K562 (cell line): ENCODE measurements at regions not wholly inside any gene's neighbourhood (a gene's known extent, or its start where the extent isn't known, plus 50 kb on each side); places are given as distances from the start of the nearest gene placed in this dataset.

ENCODE experiments used
- ATAC-seq: fragments of 200-7000 bp; cut with Tn5 transposase; 3 replicates; pipeline ENCODE4 v1.9.1; 2020; ENCODE audit warnings: moderate library complexity
- BruUV-seq: library from RNA; stranded (reverse); fragments of 400-500 nt; replicated peaks from 2 replicates; lab custom pipeline; 2021; lab: Mats Ljungman, UMichigan
- CTCF ChIA-PET: fragments of 300-600 bp; formaldehyde crosslinking; extraction: SDS; loops from one replicate; lab custom pipeline; 2021; ENCODE audit warnings: low intra/inter-chr PET ratio; lab: Yijun Ruan, JAX
- POLR2A ChIA-PET: fragments of 300-600, 350-650 bp; sonication (Branson Sonifier 250); formaldehyde crosslinking; extraction: SDS; loops from one replicate; lab custom pipeline; 2021; ENCODE audit warnings: antibody characterized with exemption, inconsistent platforms; lab: Yijun Ruan, JAX
- DNase-seq, 4 experiments: peaks; one replicate each; pipeline versions ENCODE4 v3.0.0 to v3.0.0-alpha.2; 2011 to 2018; ENCODE audit warnings: low spot score in 3 of 4, mixed read lengths in 3 of 4; ENCODE audit errors: extremely low read depth in 1 of 4
- FAIRE-seq: peaks from 2 replicates; lab custom pipeline; 2011; peaks lifted over from hg19 to GRCh38; lab: Jason Lieb, UNC
- H2AFZ ChIP-seq: 2 replicates; pipeline ENCODE4 v1.6.0; 2011; ENCODE audit warnings: low read depth, low read length, control low read depth, inconsistent platforms
- H3K27ac ChIP-seq: fragments of 200-600 bp; 3 replicates; pipeline ENCODE4 v1.8.0; 2011; ENCODE audit warnings: low read depth, mild to moderate bottlenecking, control low read depth, inconsistent platforms, low read length, moderate library complexity, mixed read lengths; ENCODE audit errors: extremely low read depth
- H3K27me3 ChIP-seq, 2 experiments: fragments of 300-600 bp in 1 of 2; 2 replicates in 1 of 2; 3 replicates in 1 of 2; pipeline versions ENCODE4 v1.6.0 to v1.8.0; 2011; ENCODE audit warnings: inconsistent platforms in 2 of 2, low read length in 2 of 2, mild to moderate bottlenecking in 1 of 2, mixed read lengths in 1 of 2, moderate library complexity in 1 of 2; ENCODE audit not compliant: control insufficient read depth in 2 of 2, insufficient read depth in 2 of 2
- H3K36me3 ChIP-seq: fragments of 300-600 bp; 3 replicates; pipeline ENCODE4 v1.8.0; 2011; ENCODE audit warnings: mild to moderate bottlenecking, low read length, inconsistent platforms; ENCODE audit not compliant: control insufficient read depth, insufficient read depth
- H3K4me1 ChIP-seq, 2 experiments: fragments of 200-600 bp in 1 of 2; replicated peaks in 1 of 2; 2 replicates in 1 of 2; 3 replicates in 1 of 2; pipeline versions ENCODE4 v1.5.1 to v1.8.0; 2011; ENCODE audit warnings: inconsistent platforms in 2 of 2, low read length in 2 of 2, mild to moderate bottlenecking in 1 of 2, mixed read lengths in 1 of 2, moderate library complexity in 1 of 2; ENCODE audit not compliant: control insufficient read depth in 2 of 2, insufficient read depth in 2 of 2
- H3K4me2 ChIP-seq: 2 replicates; pipeline ENCODE4 v1.6.1; 2011; ENCODE audit warnings: low read length, control low read depth, inconsistent platforms, mixed read lengths; ENCODE audit not compliant: insufficient read depth
- H3K4me3 ChIP-seq: fragments of 200-600 bp; sonication (generic), shearing (Covaris generic); 2 replicates; pipeline ENCODE4 v1.5.1; 2016; ENCODE audit warnings: control low read depth, inconsistent platforms
- H3K79me2 ChIP-seq: fragments of 200-600 bp; 3 replicates; pipeline ENCODE4 v1.8.0; 2011; ENCODE audit warnings: low read length, inconsistent platforms; ENCODE audit not compliant: control insufficient read depth, insufficient read depth
- H3K9ac ChIP-seq, 2 experiments: 2 replicates each; pipeline versions ENCODE4 v1.6.0 to v1.6.1; 2011; ENCODE audit warnings: low read depth in 2 of 2, low read length in 2 of 2, control low read depth in 1 of 2, inconsistent platforms in 1 of 2, mild to moderate bottlenecking in 1 of 2, mixed read lengths in 1 of 2; ENCODE audit not compliant: insufficient read depth in 1 of 2
- H3K9me1 ChIP-seq: one replicate; pipeline ENCODE4 v1.6.0; 2011; ENCODE audit warnings: inconsistent platforms, mild to moderate bottlenecking, low read length, moderate library complexity; ENCODE audit not compliant: control insufficient read depth, insufficient read depth
- H3K9me3 ChIP-seq: replicated peaks from 2 replicates; pipeline ENCODE4 v1.5.1; 2011; ENCODE audit warnings: low read depth, low read length, inconsistent platforms; ENCODE audit not compliant: control insufficient read depth, insufficient read depth
- H4K20me1 ChIP-seq: replicated peaks from 2 replicates; pipeline ENCODE4 v1.6.1; 2011; ENCODE audit warnings: low read length, inconsistent platforms, mixed read lengths; ENCODE audit not compliant: control insufficient read depth, insufficient read depth
- ARID2 ChIP-seq: fragments of 450-650 bp; IDR thresholded peaks from 2 replicates; pipeline ENCODE4 v1.6.1; 2017; ENCODE audit warnings: antibody characterized with exemption, mild to moderate bottlenecking
- BDP1 ChIP-seq: IDR thresholded peaks from 3 replicates; pipeline ENCODE4 v1.6.1; 2011; ENCODE audit not compliant: insufficient read length, insufficient read depth
- CTBP1 ChIP-seq: fragments of 450-650 bp; IDR thresholded peaks from 2 replicates; pipeline ENCODE4 v1.6.1; 2016; ENCODE audit warnings: borderline replicate concordance
- ETV6 ChIP-seq, 3 experiments: fragments of 150-350 bp in 1 of 3; sonication (generic) in 1 of 3; formaldehyde crosslinking in 1 of 3; IDR thresholded peaks; 2 replicates each; pipeline versions ENCODE4 v1.6.1 to v1.8.0; 2014 to 2022; ENCODE audit warnings: borderline replicate concordance in 2 of 3, low read depth in 2 of 3, antibody characterized with exemption in 1 of 3, low read length in 1 of 3, mild to moderate bottlenecking in 1 of 3, missing genetic modification reagents in 1 of 3
- GABPB2 ChIP-seq: fragments of 250-450 bp; sonication (Bioruptor Pico); conservative IDR thresholded peaks from 2 replicates; pipeline ENCODE4 v1.5.1; 2021; ENCODE audit warnings: mild to moderate bottlenecking
- GMEB1 ChIP-seq: fragments of 250-450 bp; sonication (Bioruptor Pico); IDR thresholded peaks from 2 replicates; pipeline ENCODE4 v1.4.0; 2020; ENCODE audit warnings: mild to moderate bottlenecking
- MAX ChIP-seq: sonication (generic); formaldehyde crosslinking; IDR thresholded peaks from 2 replicates; pipeline ENCODE4 v1.9.0; 2022; ENCODE audit warnings: mild to moderate bottlenecking, missing genetic modification reagents
- MCM5 ChIP-seq: fragments of 450-650 bp; IDR thresholded peaks from 2 replicates; pipeline ENCODE4 v1.6.1; 2016; ENCODE audit warnings: low read depth
- NCOA6 ChIP-seq: fragments of 450-650 bp; IDR thresholded peaks from 2 replicates; pipeline ENCODE4 v1.6.1; 2017; ENCODE audit warnings: mild to moderate bottlenecking
- NR2C2 ChIP-seq, 2 experiments: fragments of 200-800 bp in 1 of 2; sonication (Bioruptor generic) in 1 of 2; sonication (generic) in 1 of 2; formaldehyde crosslinking in 1 of 2; IDR thresholded peaks; 2 replicates each; pipeline versions ENCODE4 v1.6.1 to v1.8.0; 2016 to 2022; ENCODE audit warnings: mild to moderate bottlenecking in 1 of 2, missing compliant biosample characterization in 1 of 2, missing genetic modification characterization in 1 of 2, missing genetic modification reagents in 1 of 2
- PBX2 ChIP-seq, 2 experiments: IDR thresholded peaks in 1 of 2; conservative IDR thresholded peaks in 1 of 2; 2 replicates each; pipeline ENCODE4 v1.6.1; 2016; ENCODE audit warnings: low read depth in 2 of 2, mild to moderate bottlenecking in 1 of 2, missing compliant biosample characterization in 1 of 2, missing genetic modification characterization in 1 of 2, moderate library complexity in 1 of 2
- RBBP5 ChIP-seq: fragments of 200-600 bp; sonication (generic); IDR thresholded peaks from 2 replicates; pipeline ENCODE4 v1.6.1; 2012; ENCODE audit warnings: borderline replicate concordance, mild to moderate bottlenecking, low read length, control low read depth, inconsistent platforms; ENCODE audit not compliant: insufficient read depth, poor library complexity, severe bottlenecking
- SMC3 ChIP-seq: conservative IDR thresholded peaks from 2 replicates; pipeline ENCODE4 v1.6.1; 2011; ENCODE audit warnings: low read depth, low read length, improper control_type of control experiment; ENCODE audit not compliant: insufficient read depth
- SP1 ChIP-seq: sonication (generic); formaldehyde crosslinking; IDR thresholded peaks from 2 replicates; pipeline ENCODE4 v1.8.1; 2022; ENCODE audit warnings: mild to moderate bottlenecking, missing genetic modification reagents
- TRIM28 ChIP-seq: fragments of 450-650 bp; IDR thresholded peaks from 2 replicates; pipeline ENCODE4 v1.6.1; 2017
- ZBTB1 ChIP-seq: sonication (generic); formaldehyde crosslinking; IDR thresholded peaks from 2 replicates; pipeline ENCODE4 v1.8.1; 2023; ENCODE audit warnings: missing genetic modification reagents, low read depth, mild to moderate bottlenecking, borderline replicate concordance
- ZC3H11A ChIP-seq: IDR thresholded peaks from 2 replicates; pipeline ENCODE4 v1.6.1; 2012; ENCODE audit warnings: low read depth, low read length, improper control_type of control experiment
- ZNF133 ChIP-seq: fragments of 250-450 bp; sonication (Bioruptor Pico); IDR thresholded peaks from 2 replicates; pipeline ENCODE4 v1.4.0; 2020; ENCODE audit warnings: mild to moderate bottlenecking
- WGBS: fragments of 100-300 bp; shearing (Covaris generic); methylation state at CpG from one replicate; pipeline ENCODE4 v1.1.6; 2016; ENCODE audit warnings: low coverage, mixed read lengths; ENCODE audit not compliant: insufficient coverage; ENCODE audit errors: missing lambda C conversion rate; 5-methylcytosine and 5-hydroxymethylcytosine counted together
- in situ Hi-C: fragments of 300-500 bp; cut with MboI; formaldehyde crosslinking; loops from 4 replicates; pipeline ENCODE4 v1.15.0; 2018; ENCODE audit warnings: inconsistent platforms, mixed read lengths
- intact Hi-C: fragments of 100-400 bp; cut with micrococcal nuclease; formaldehyde crosslinking; loops from 2 replicates; pipeline ENCODE4 v1.14.2; 2022

GRCh38 chr18:78607221-78607620 is 372.4 kb upstream of the SALL3 start (continued):
- no peak for TF ChIP-seq PBX2 (CRISPR knock-in tag; IDR thresholded peaks at IDR 0.05; ENCODE audit: low read depth)
- TF ChIP-seq PBX2 (tag; conservative IDR thresholded peaks at IDR 0.05; ENCODE audit: low read depth): no peak
- no peak for TF ChIP-seq BDP1

GRCh38 chr18:78607784-78608183 is 371.8 kb upstream of the SALL3 start:
- no peaks in the 10 kb centered on the region for H3K4me1 ChIP-seq
- no TSS peak for BruUV-seq
- FAIRE-seq (no peak), DNase-seq (no peak), ATAC-seq (no peak)
- CTCF ChIA-PET: no interaction called here
- no peak overlapping the region for H2AFZ ChIP-seq
- POLR2A ChIA-PET: no interaction called here
- H3K9me3 ChIP-seq: no peaks in the 10 kb centered on the region
- H3K9me1 ChIP-seq: no peaks in the 10 kb centered on the region
- H3K27ac ChIP-seq: no peak overlapping the region
- H3K27me3 ChIP-seq: peaks cover 3 to 38% of the 10 kb centered on the region in 2 experiments; a peak in 3 of 5 replicates
- H3K79me2 ChIP-seq: no peaks in the 10 kb centered on the region
- intact Hi-C loops: no loop called here
- H3K4me2 ChIP-seq: no peak overlapping the region
- in situ Hi-C loops: no loop called here
- no peak overlapping the region for H3K9ac ChIP-seq
- WGBS: 3% methylated on average over 8 of the region's 15 CpGs
- no peaks in the 10 kb centered on the region for H4K20me1 ChIP-seq
- no peaks in the 10 kb centered on the region for H3K36me3 ChIP-seq
- H3K4me3 ChIP-seq: no peak overlapping the region
- TF ChIP-seq ZC3H11A (no peak), ETV6 (IDR thresholded peaks at IDR 0.05; ENCODE audit: borderline replicate concordance in 1 of 2, low read depth in 2 of 2, low read length in 1 of 2) (no peak), ETV6 (CRISPR knock-in tag; IDR thresholded peaks at IDR 0.05; ENCODE audit: borderline replicate concordance) (no peak), GMEB1 (CRISPR knock-in tag) (no peak), MAX (CRISPR knock-in tag) (no peak), SP1 (CRISPR knock-in tag) (no peak), ZNF133 (no peak), NCOA6 (no peak), RBBP5 (no peak), CTBP1 (no peak), GABPB2 (CRISPR knock-in tag) (no peak), TRIM28 (no peak), ZBTB1 (CRISPR knock-in tag) (no peak), SMC3 (no peak), MCM5 (no peak), NR2C2 (CRISPR knock-in tag; IDR thresholded peaks at IDR 0.05) (no peak), NR2C2 (tag; IDR thresholded peaks at IDR 0.05) (no peak), ARID2 (no peak)
